PC-9 (cell line): ENCODE measurements at regions not wholly inside any gene's neighbourhood (a gene's known extent, or its start where the extent isn't known, plus 50 kb on each side); places are given as distances from the start of the nearest gene placed in this dataset.

Experiments used
- CTCF ChIP-seq: fragments of 200-600 bp; sonication (generic); conservative IDR thresholded peaks from 2 replicates; pipeline ENCODE4 v1.6.1; 2017; ENCODE audit warnings: mixed run types, antibody characterized with exemption, mild to moderate bottlenecking, moderate library complexity
- EZH2 ChIP-seq: fragments of 200-600 bp; sonication (generic); IDR thresholded peaks from 2 replicates; pipeline ENCODE4 v1.8.0; 2017; ENCODE audit warnings: antibody characterized with exemption, low read depth

- TF ChIP-seq CTCF (no peak), EZH2 (no peak)
Measured at GRCh38 chr2:239898292-239898925, 126.7 kb downstream of the NDUFA10 start.
